ENCODE measurements at regions not wholly inside any gene's neighbourhood (a gene's known extent, or its start where the extent isn't known, plus 50 kb on each side); places are given as distances from the start of the nearest gene placed in this dataset.

DNA sequence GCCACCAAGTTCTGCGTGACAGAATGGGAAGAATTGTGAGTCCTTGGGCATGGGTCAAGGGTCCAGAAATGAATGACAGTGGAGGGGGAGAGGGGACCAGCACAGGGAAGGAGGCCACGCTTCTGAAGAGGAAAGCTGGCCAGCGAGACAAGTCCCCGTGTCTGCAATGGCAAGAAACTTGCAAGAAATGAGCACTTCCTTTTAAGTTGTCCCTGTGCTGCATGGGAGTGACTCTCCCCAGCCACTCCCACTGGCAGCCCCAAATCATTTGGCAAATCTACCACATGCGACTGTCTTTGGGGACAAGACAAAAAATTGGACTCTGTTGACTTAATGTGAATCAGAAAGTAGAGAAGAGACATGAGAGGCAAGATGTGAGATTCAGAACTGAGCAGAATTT lies 242.2 kb upstream of the RREB1 start:
- no peak for TF ChIP-seq SP1 (IDR thresholded peaks at IDR 0.05)
- no peak for TF ChIP-seq FOXK2 (IDR thresholded peaks at IDR 0.05)
- no peak for TF ChIP-seq TARDBP (IDR thresholded peaks at IDR 0.05)
- TF ChIP-seq FOXM1 (IDR thresholded peaks at IDR 0.05; ENCODE audit: borderline replicate concordance) = no peak
- no peak for TF ChIP-seq FOXA1 (IDR thresholded peaks at IDR 0.05)

All from HEK293T (cell line).